ENCODE measurements at regions not wholly inside any gene's neighbourhood (a gene's known extent, or its start where the extent isn't known, plus 50 kb on each side); places are given as distances from the start of the nearest gene placed in this dataset.

GRCh38 chr5:135641319-135641718 lies 62.5 kb upstream of the CXCL14 start:
- no peaks in the 10 kb centered on the region for H3K79me2 ChIP-seq (ENCODE audit: control insufficient read depth, insufficient read depth, low read length)
- H2AFZ ChIP-seq (ENCODE audit: low read length), result no peak overlapping the region
- H3K36me3 ChIP-seq (ENCODE audit: control insufficient read depth, insufficient read depth, low read length), result no peaks in the 10 kb centered on the region
- DNase-seq (ENCODE audit: low read depth in 2 of 2), result no peak
- H3K4me2 ChIP-seq (ENCODE audit: extremely low read depth, insufficient read depth, low read length), result no peak overlapping the region
- H3K27me3 ChIP-seq (ENCODE audit: control insufficient read depth, insufficient read depth, low read length), result no peaks in the 10 kb centered on the region
- H4K20me1 ChIP-seq (ENCODE audit: control insufficient read depth, extremely low read depth, insufficient read depth, low read length), result no peaks in the 10 kb centered on the region
- no peak for TF ChIP-seq EZH2 (IDR thresholded peaks at IDR 0.05; ENCODE audit: low read length, missing control alignments)
- no peak for TF ChIP-seq CTCF (conservative IDR thresholded peaks at IDR 0.05 in 1 of 2, IDR thresholded peaks at IDR 0.05 in 1 of 2; ENCODE audit: low read depth in 1 of 2, low read length in 2 of 2)
- no peak overlapping the region for H3K27ac ChIP-seq (ENCODE audit: insufficient read depth, low read length)
- H3K9ac ChIP-seq (ENCODE audit: insufficient read depth, low read length), result no peak overlapping the region
- H3K4me1 ChIP-seq (ENCODE audit: control insufficient read depth, extremely low read depth, insufficient read depth, low read length), result no peaks in the 10 kb centered on the region
- H3K9me3 ChIP-seq (ENCODE audit: control insufficient read depth, insufficient read depth, low read depth, low read length), result no peaks in the 10 kb centered on the region
- no peak overlapping the region for H3K4me3 ChIP-seq (replicated peaks in 1 of 4; ENCODE audit: control extremely low read depth in 1 of 4, insufficient read depth in 1 of 4, low read depth in 3 of 4, low read length in 4 of 4)

GRCh38 chr5:135635451-135635850 lies 56.7 kb upstream of the CXCL14 start:
- no peak for DNase-seq (ENCODE audit: low read depth in 2 of 2)
- Histone ChIP-seq H3K9me3 (ENCODE audit: control insufficient read depth, insufficient read depth, low read depth, low read length) (no peaks in the 10 kb centered on the region), H3K27ac (ENCODE audit: insufficient read depth, low read length) (no peak overlapping the region), H4K20me1 (ENCODE audit: control insufficient read depth, extremely low read depth, insufficient read depth, low read length) (no peaks in the 10 kb centered on the region), H3K4me1 (ENCODE audit: control insufficient read depth, extremely low read depth, insufficient read depth, low read length) (no peaks in the 10 kb centered on the region), H2AFZ (ENCODE audit: low read length) (no peak overlapping the region), H3K79me2 (ENCODE audit: control insufficient read depth, insufficient read depth, low read length) (no peaks in the 10 kb centered on the region), H3K4me2 (ENCODE audit: extremely low read depth, insufficient read depth, low read length) (no peak overlapping the region), H3K36me3 (ENCODE audit: control insufficient read depth, insufficient read depth, low read length) (no peaks in the 10 kb centered on the region), H3K4me3 (replicated peaks in 1 of 4; ENCODE audit: control extremely low read depth in 1 of 4, insufficient read depth in 1 of 4, low read depth in 3 of 4, low read length in 4 of 4) (no peak overlapping the region), H3K27me3 (ENCODE audit: control insufficient read depth, insufficient read depth, low read length) (no peaks in the 10 kb centered on the region), H3K9ac (ENCODE audit: insufficient read depth, low read length) (no peak overlapping the region)
- TF ChIP-seq EZH2 (IDR thresholded peaks at IDR 0.05; ENCODE audit: low read length, missing control alignments) (no peak), CTCF (conservative IDR thresholded peaks at IDR 0.05 in 1 of 2, IDR thresholded peaks at IDR 0.05 in 1 of 2; ENCODE audit: low read depth in 1 of 2, low read length in 2 of 2) (no peak)

- no peaks in the 10 kb centered on the region for H4K20me1 ChIP-seq (ENCODE audit: control insufficient read depth, extremely low read depth, insufficient read depth, low read length)
- H2AFZ ChIP-seq (ENCODE audit: low read length), result no peak overlapping the region
- no peaks in the 10 kb centered on the region for H3K79me2 ChIP-seq (ENCODE audit: control insufficient read depth, insufficient read depth, low read length)
- H3K4me2 ChIP-seq (ENCODE audit: extremely low read depth, insufficient read depth, low read length), result no peak overlapping the region
- H3K36me3 ChIP-seq (ENCODE audit: control insufficient read depth, insufficient read depth, low read length), result no peaks in the 10 kb centered on the region
- no peaks in the 10 kb centered on the region for H3K4me1 ChIP-seq (ENCODE audit: control insufficient read depth, extremely low read depth, insufficient read depth, low read length)
- no peaks in the 10 kb centered on the region for H3K9me3 ChIP-seq (ENCODE audit: control insufficient read depth, insufficient read depth, low read depth, low read length)
- no peak for DNase-seq (ENCODE audit: low read depth in 2 of 2)
- no peak overlapping the region for H3K9ac ChIP-seq (ENCODE audit: insufficient read depth, low read length)
- no peak overlapping the region for H3K4me3 ChIP-seq (replicated peaks in 1 of 4; ENCODE audit: control extremely low read depth in 1 of 4, insufficient read depth in 1 of 4, low read depth in 3 of 4, low read length in 4 of 4)
- H3K27ac ChIP-seq (ENCODE audit: insufficient read depth, low read length), result no peak overlapping the region
- no peak for TF ChIP-seq CTCF (conservative IDR thresholded peaks at IDR 0.05 in 1 of 2, IDR thresholded peaks at IDR 0.05 in 1 of 2; ENCODE audit: low read depth in 1 of 2, low read length in 2 of 2)
- TF ChIP-seq EZH2 (IDR thresholded peaks at IDR 0.05; ENCODE audit: low read length, missing control alignments), result no peak
- no peaks in the 10 kb centered on the region for H3K27me3 ChIP-seq (ENCODE audit: control insufficient read depth, insufficient read depth, low read length)
These were observed 54.0 kb upstream of the CXCL14 start for GRCh38 chr5:135632798-135633197.

Measured in fibroblast of lung (primary cell).